B cell (primary cell): ENCODE measurements at regions not wholly inside any gene's neighbourhood (a gene's known extent, or its start where the extent isn't known, plus 50 kb on each side); places are given as distances from the start of the nearest gene placed in this dataset.

ENCODE experiments used
- ATAC-seq: fragments of 200-7000 bp; cut with Tn5 transposase; one replicate; pipeline ENCODE4 v1.10.0; 2021; ENCODE audit warnings: low read depth, mild to moderate bottlenecking, moderate number of reproducible peaks, moderate library complexity
- CTCF ChIA-PET: fragments of 350-600 bp; sonication (Branson Sonifier 250); formaldehyde crosslinking; loops from one replicate; lab custom pipeline; 2021; ENCODE audit warnings: antibody characterized with exemption, inconsistent platforms; lab: Charles Lee
- POLR2A ChIA-PET: fragments of 350-600 bp; sonication (Branson Sonifier 250); formaldehyde crosslinking; loops from one replicate; lab custom pipeline; 2021; ENCODE audit warnings: antibody characterized with exemption; lab: Charles Lee
- DNase-seq: peaks from one replicate; pipeline ENCODE4 v3.0.0; 2013
- H2AFZ ChIP-seq: 2 replicates; pipeline ENCODE4 v1.6.1; 2012; ENCODE audit warnings: mild to moderate bottlenecking, low read depth, low read length; ENCODE audit not compliant: insufficient read depth, poor library complexity, severe bottlenecking
- H3K27ac ChIP-seq, 2 donors: 1 replicate in 1 of 2; 2 replicates in 1 of 2; pipeline ENCODE4 v1.5.1; 2012 to 2013; ENCODE audit warnings: low read length in 2 of 2, mild to moderate bottlenecking in 2 of 2, moderate library complexity in 1 of 2
- H3K27me3 ChIP-seq, 4 experiments: fragments of 200-600 bp in 1 of 4; sonication (generic) in 1 of 4; replicated peaks in 1 of 4; 1 replicate in 2 of 4; 2 replicates in 2 of 4; pipeline versions ENCODE4 v1.6.1 to v1.7.0; 2013 to 2016; ENCODE audit warnings: low read length in 3 of 4, mild to moderate bottlenecking in 2 of 4, mixed read lengths in 1 of 4, moderate library complexity in 1 of 4; ENCODE audit not compliant: insufficient read depth in 4 of 4, control insufficient read depth in 3 of 4; ENCODE audit errors: control extremely low read depth in 1 of 4
- H3K36me3 ChIP-seq, 2 experiments: replicated peaks in 1 of 2; 1 replicate in 1 of 2; 2 replicates in 1 of 2; pipeline versions ENCODE4 v1.6.1 to v1.7.1; 2013; ENCODE audit warnings: low read length in 1 of 2; ENCODE audit not compliant: insufficient read depth in 2 of 2, control insufficient read depth in 1 of 2; ENCODE audit errors: control extremely low read depth in 1 of 2, extremely low read depth in 1 of 2
- H3K4me1 ChIP-seq, 2 donors: fragments of 200-600 bp in 1 of 2; sonication (generic) in 1 of 2; 1 replicate in 1 of 2; 2 replicates in 1 of 2; pipeline versions ENCODE4 v1.5.1 to v1.6.1; 2013 to 2017; ENCODE audit warnings: low read length in 2 of 2; ENCODE audit not compliant: control insufficient read depth in 2 of 2, insufficient read depth in 2 of 2
- H3K4me2 ChIP-seq: replicated peaks from 2 replicates; pipeline ENCODE3; 2012; ENCODE audit warnings: mild to moderate bottlenecking, low read depth, low read length; ENCODE audit not compliant: poor library complexity, severe bottlenecking
- H3K4me3 ChIP-seq, 5 experiments: fragments of 200-600 bp in 1 of 5; sonication (generic) in 1 of 5; 1 replicate in 3 of 5; 2 replicates in 2 of 5; pipeline versions ENCODE4 v1.5.1 to v1.7.0; 2011 to 2016; ENCODE audit warnings: low read length in 4 of 5, mild to moderate bottlenecking in 4 of 5, low read depth in 2 of 5, control low read depth in 1 of 5, moderate library complexity in 1 of 5; ENCODE audit not compliant: insufficient read depth in 1 of 5; ENCODE audit errors: control extremely low read depth in 1 of 5, extremely low read depth in 1 of 5
- H3K79me2 ChIP-seq: fragments of 200-600 bp; sonication (generic); one replicate; pipeline ENCODE4 v1.6.0; 2016; ENCODE audit warnings: low read length; ENCODE audit not compliant: control insufficient read depth, insufficient read depth
- H3K9ac ChIP-seq: fragments of 200-600 bp; sonication (generic); 2 replicates; pipeline ENCODE4 v1.6.1; 2017; ENCODE audit warnings: mild to moderate bottlenecking, low read length, moderate library complexity
- H3K9me3 ChIP-seq, 3 donors: one replicate each; pipeline versions ENCODE4 v1.6.1 to v1.7.1; 2013; ENCODE audit warnings: low read length in 2 of 3; ENCODE audit not compliant: control insufficient read depth in 2 of 3, insufficient read depth in 1 of 3; ENCODE audit errors: control extremely low read depth in 1 of 3
- H4K20me1 ChIP-seq: 2 replicates; pipeline ENCODE4 v1.6.0; 2012; ENCODE audit warnings: mild to moderate bottlenecking, low read length; ENCODE audit not compliant: insufficient read depth, control insufficient read depth, poor library complexity, severe bottlenecking
- H3K27ac Mint-ChIP-seq: one replicate; pipeline ENCODE4 v1.8.0; 2021; ENCODE audit warnings: mixed read lengths
- H3K27me3 Mint-ChIP-seq: one replicate; pipeline ENCODE4 v1.8.0; 2021; ENCODE audit warnings: mixed read lengths
- H3K4me1 Mint-ChIP-seq: one replicate; pipeline ENCODE4 v1.8.0; 2021; ENCODE audit warnings: mixed read lengths
- H3K4me3 Mint-ChIP-seq: one replicate; pipeline ENCODE4 v1.8.0; 2021; ENCODE audit warnings: mixed read lengths
- H3K9me3 Mint-ChIP-seq: one replicate; pipeline ENCODE4 v1.8.0; 2022; ENCODE audit warnings: mixed read lengths; ENCODE audit not compliant: insufficient read depth
- CTCF ChIP-seq: fragments of 200-600 bp; IDR thresholded peaks from one replicate; pipeline ENCODE4 v1.8.0; 2022; ENCODE audit warnings: antibody characterized with exemption, mild to moderate bottlenecking
- EZH2 ChIP-seq: IDR thresholded peaks from 2 replicates; pipeline ENCODE4 v1.6.1; 2012; ENCODE audit warnings: borderline replicate concordance, low read depth, mild to moderate bottlenecking, moderate library complexity, low read length; ENCODE audit not compliant: insufficient read depth, poor library complexity, severe bottlenecking
- WGBS: methylation state at CpG from one replicate; pipeline ENCODE4 v1.1.5; 2013; ENCODE audit warnings: missing lambda C conversion rate; ENCODE audit not compliant: insufficient coverage; 5-methylcytosine and 5-hydroxymethylcytosine counted together
- intact Hi-C: fragments of 100-400 bp; cut with micrococcal nuclease; formaldehyde crosslinking; loops from one replicate; pipeline ENCODE4 v1.10.0; 2022

GRCh38 chr5:75952963-75953362 is 130.2 kb upstream of the SV2C start:
- H3K4me1 Mint-ChIP-seq, result peaks cover 5% of the 10 kb centered on the region
- TF ChIP-seq EZH2, result no peak
- no peak for TF ChIP-seq CTCF
- H4K20me1 ChIP-seq, result no peaks in the 10 kb centered on the region
- peaks cover 10% of the 10 kb centered on the region for H3K27me3 Mint-ChIP-seq
- POLR2A ChIA-PET, result no interaction called here
- no peak overlapping the region for H3K4me3 ChIP-seq
- H3K4me1 ChIP-seq, result no peaks in the 10 kb centered on the region
- peaks cover 6% of the 10 kb centered on the region for H3K9me3 Mint-ChIP-seq
- 100% methylated on average over 1 of the region's 1 CpG for WGBS
- H3K9me3 ChIP-seq, result peaks cover 0 to 2% (median 0%) of the 10 kb centered on the region in 3 donors
- H3K27ac ChIP-seq, result no peak overlapping the region
- ATAC-seq (no peak), DNase-seq (no peak)
- no peak overlapping the region for H3K4me3 Mint-ChIP-seq
- H3K27me3 ChIP-seq, result peaks cover 0 to 3% (median 0%) of the 10 kb centered on the region in 4 experiments
- no peaks in the 10 kb centered on the region for H3K36me3 ChIP-seq
- CTCF ChIA-PET, result no interaction called here
- no peak overlapping the region for H3K9ac ChIP-seq
- no peak overlapping the region for H3K27ac Mint-ChIP-seq
- H3K79me2 ChIP-seq, result no peaks in the 10 kb centered on the region
- no peak overlapping the region for H3K4me2 ChIP-seq
- no peak overlapping the region for H2AFZ ChIP-seq
- intact Hi-C loops, result no loop called here

GRCh38 chr5:75952291-75952690 is 130.9 kb upstream of the SV2C start:
- no CpG with 5 or more reads among the region's 1 CpG for WGBS
- Mint-ChIP-seq H3K9me3 (peaks cover 6% of the 10 kb centered on the region), H3K4me3 (no peak overlapping the region), H3K4me1 (peaks cover 5% of the 10 kb centered on the region), H3K27me3 (peaks cover 10% of the 10 kb centered on the region), H3K27ac (no peak overlapping the region)
- H3K9me3 ChIP-seq, result no peaks in the 10 kb centered on the region
- no peaks in the 10 kb centered on the region for H3K36me3 ChIP-seq
- H2AFZ ChIP-seq, result no peak overlapping the region
- no peak overlapping the region for H3K9ac ChIP-seq
- DNase-seq (no peak), ATAC-seq (no peak)
- ChIA-PET CTCF (no interaction called here), POLR2A (no interaction called here)
- H4K20me1 ChIP-seq, result no peaks in the 10 kb centered on the region
- no peak overlapping the region for H3K4me2 ChIP-seq
- no peak overlapping the region for H3K4me3 ChIP-seq
- H3K79me2 ChIP-seq, result no peaks in the 10 kb centered on the region
- no peak overlapping the region for H3K27ac ChIP-seq
- H3K27me3 ChIP-seq, result peaks cover 0 to 3% (median 0%) of the 10 kb centered on the region in 4 experiments
- H3K4me1 ChIP-seq, result no peaks in the 10 kb centered on the region
- intact Hi-C loops, result no loop called here
- TF ChIP-seq EZH2, result no peak
- no peak for TF ChIP-seq CTCF
